H1 (cell line): ENCODE measurements at regions not wholly inside any gene's neighbourhood (a gene's known extent, or its start where the extent isn't known, plus 50 kb on each side); places are given as distances from the start of the nearest gene placed in this dataset.

Experiments used
- PHF8 ChIP-seq: fragments of 200-600 bp; sonication (generic); conservative IDR thresholded peaks from 2 replicates; pipeline ENCODE4 v1.7.1; 2012; ENCODE audit warnings: low read depth, mild to moderate bottlenecking, inconsistent platforms, low read length, moderate library complexity
- RXRA ChIP-seq: IDR thresholded peaks from 2 replicates; pipeline ENCODE4 v1.6.1; 2011; ENCODE audit warnings: low read depth, mild to moderate bottlenecking, low read length, moderate library complexity; ENCODE audit not compliant: insufficient read depth
- SP2 ChIP-seq: IDR thresholded peaks from 2 replicates; pipeline ENCODE4 v1.6.1; 2012; ENCODE audit warnings: mild to moderate bottlenecking, low read length, inconsistent platforms
- USF2 ChIP-seq: IDR thresholded peaks from 2 replicates; pipeline ENCODE4 v1.6.1; 2011; ENCODE audit warnings: low read length, improper control_type of control experiment

DNA sequence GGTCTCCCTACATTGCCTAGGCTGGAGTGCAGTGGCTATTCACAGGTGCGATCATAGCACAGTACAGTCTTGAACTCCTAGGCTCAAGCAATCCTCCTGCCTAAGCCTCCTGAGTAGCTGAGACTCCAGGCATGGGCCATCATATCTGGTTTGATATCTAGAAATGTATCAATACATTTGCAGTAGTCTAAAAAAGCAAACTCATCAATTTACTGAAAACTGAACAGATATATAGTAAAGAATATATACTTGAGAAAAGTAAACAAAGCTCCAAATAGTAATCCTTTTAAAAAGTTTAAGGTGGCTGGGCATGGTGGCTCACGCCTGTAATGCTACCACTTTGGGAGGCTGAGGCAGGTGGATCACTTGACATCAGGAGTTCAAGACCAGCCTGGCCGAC is 57.1 kb upstream of the KMT2C start:
- no peak for TF ChIP-seq SP2
- TF ChIP-seq USF2, result no peak
- TF ChIP-seq PHF8, result no peak
- TF ChIP-seq RXRA, result no peak
